Gastroesophageal sphincter (tissue), 3 donors: ENCODE measurements at regions not wholly inside any gene's neighbourhood (a gene's known extent, or its start where the extent isn't known, plus 50 kb on each side); places are given as distances from the start of the nearest gene placed in this dataset.

Experiments used
- CTCF ChIP-seq, 4 experiments: fragments of 200-600 bp in 2 of 4; fragments of 450-650 bp in 2 of 4; sonication (generic) in 1 of 4; IDR thresholded peaks; one replicate each; pipeline ENCODE4 v1.5.1; 2017 to 2019; ENCODE audit warnings: antibody characterized with exemption in 4 of 4, mild to moderate bottlenecking in 2 of 4, moderate library complexity in 2 of 4
- EP300 ChIP-seq: sonication (generic); formaldehyde crosslinking; IDR thresholded peaks from one replicate; pipeline ENCODE4 v1.6.1; 2017; ENCODE audit warnings: antibody characterized with exemption, mild to moderate bottlenecking
- POLR2A ChIP-seq, 2 donors: fragments of 450-650 bp; IDR thresholded peaks; one replicate each; pipeline ENCODE4 v1.6.1; 2017; ENCODE audit warnings: antibody characterized with exemption in 2 of 2, mild to moderate bottlenecking in 2 of 2, moderate library complexity in 1 of 2
- POLR2AphosphoS5 ChIP-seq: sonication (generic); formaldehyde crosslinking; IDR thresholded peaks from one replicate; pipeline ENCODE4 v1.6.1; 2017; ENCODE audit warnings: antibody characterized with exemption

GRCh38 chr11:25758145-25758661 lies 573.7 kb upstream of the ANO3 start:
- TF ChIP-seq CTCF (IDR thresholded peaks at IDR 0.05) = no peak
- no peak for TF ChIP-seq POLR2A (IDR thresholded peaks at IDR 0.05)
- no peak for TF ChIP-seq POLR2AphosphoS5
- TF ChIP-seq EP300 = no peak
